Tibial nerve (tissue), 3 donors: ENCODE measurements at regions not wholly inside any gene's neighbourhood (a gene's known extent, or its start where the extent isn't known, plus 50 kb on each side); places are given as distances from the start of the nearest gene placed in this dataset.

Source experiments
- CTCF ChIP-seq, 5 experiments: fragments of 200-600 bp in 3 of 5; fragments of 450-650 bp in 2 of 5; sonication (generic) in 3 of 5; IDR thresholded peaks; one replicate each; pipeline ENCODE4 v1.5.1; 2016 to 2019; ENCODE audit warnings: antibody characterized with exemption in 5 of 5, mild to moderate bottlenecking in 3 of 5, moderate library complexity in 2 of 5
- POLR2A ChIP-seq, 2 donors: fragments of 450-650 bp; IDR thresholded peaks; one replicate each; pipeline ENCODE4 v1.6.1; 2017; ENCODE audit warnings: antibody characterized with exemption in 2 of 2, mild to moderate bottlenecking in 2 of 2, moderate library complexity in 2 of 2

GRCh38 chr13:111883571-111884343, 183.2 kb upstream of the SOX1 start:
- TF ChIP-seq POLR2A (IDR thresholded peaks at IDR 0.05) (no peak), CTCF (IDR thresholded peaks at IDR 0.05) (no peak)
